Smooth muscle cell (in vitro differentiated cells): ENCODE measurements at regions not wholly inside any gene's neighbourhood (a gene's known extent, or its start where the extent isn't known, plus 50 kb on each side); places are given as distances from the start of the nearest gene placed in this dataset.

ENCODE experiments used
- DNase-seq: peaks from one replicate; lab custom pipeline; 2025; ENCODE audit not compliant: unreplicated experiment; lab: John Stamatoyannopoulos, UW
- H2AFZ ChIP-seq: fragments of 200-600 bp; sonication (generic); 2 replicates; pipeline ENCODE4 v1.6.0; 2016; ENCODE audit warnings: antibody characterized with exemption, low read depth, mild to moderate bottlenecking
- H3F3A ChIP-seq: fragments of 200-600 bp; sonication (generic); 2 replicates; pipeline ENCODE4 v1.6.0; 2017; ENCODE audit warnings: antibody characterized with exemption, low read depth
- H3K27ac ChIP-seq: fragments of 200-600 bp; sonication (generic); 2 replicates; pipeline ENCODE4 v1.5.1; 2016; ENCODE audit warnings: low read depth, mild to moderate bottlenecking
- H3K27me3 ChIP-seq: fragments of 200-600 bp; sonication (generic); 2 replicates; pipeline ENCODE4 v1.6.1; 2016; ENCODE audit warnings: low read depth, mild to moderate bottlenecking
- H3K36me3 ChIP-seq: fragments of 200-600 bp; sonication (generic); 2 replicates; pipeline ENCODE4 v1.5.1; 2016; ENCODE audit warnings: low read depth
- H3K4me1 ChIP-seq: fragments of 200-600 bp; sonication (generic); 2 replicates; pipeline ENCODE4 v1.5.1; 2016; ENCODE audit warnings: low read depth
- H3K4me2 ChIP-seq: fragments of 200-600 bp; sonication (generic); 2 replicates; pipeline ENCODE4 v1.6.0; 2016; ENCODE audit warnings: mild to moderate bottlenecking
- H3K4me3 ChIP-seq: fragments of 200-600 bp; sonication (generic); 2 replicates; pipeline ENCODE4 v1.5.1; 2016; ENCODE audit warnings: mild to moderate bottlenecking
- H3K79me2 ChIP-seq: fragments of 200-600 bp; sonication (generic); 2 replicates; pipeline ENCODE4 v1.6.0; 2016; ENCODE audit warnings: low read depth, mild to moderate bottlenecking
- H3K9ac ChIP-seq: fragments of 200-600 bp; sonication (generic); 2 replicates; pipeline ENCODE4 v1.6.0; 2016; ENCODE audit warnings: low read depth
- H3K9me3 ChIP-seq: fragments of 200-600 bp; sonication (generic); replicated peaks from 2 replicates; pipeline ENCODE4 v1.5.1; 2016; ENCODE audit warnings: low read depth
- H4K20me1 ChIP-seq: fragments of 200-600 bp; sonication (generic); 2 replicates; pipeline ENCODE4 v1.6.0; 2016; ENCODE audit warnings: low read depth
- WGBS: methylation state at CpG from one replicate; pipeline ENCODE4 v1.1.7; 2016; ENCODE audit warnings: low lambda C conversion rate; 5-methylcytosine and 5-hydroxymethylcytosine counted together
- TF ChIP-seq, protein P1 (sequence below): fragments of 200-600 bp; sonication (generic); IDR thresholded peaks from 2 replicates; pipeline ENCODE4 v1.5.1; 2017; ENCODE audit warnings: borderline replicate concordance, mild to moderate bottlenecking, antibody characterized with exemption; ENCODE audit not compliant: insufficient read depth, poor library complexity, severe bottlenecking

DNA sequence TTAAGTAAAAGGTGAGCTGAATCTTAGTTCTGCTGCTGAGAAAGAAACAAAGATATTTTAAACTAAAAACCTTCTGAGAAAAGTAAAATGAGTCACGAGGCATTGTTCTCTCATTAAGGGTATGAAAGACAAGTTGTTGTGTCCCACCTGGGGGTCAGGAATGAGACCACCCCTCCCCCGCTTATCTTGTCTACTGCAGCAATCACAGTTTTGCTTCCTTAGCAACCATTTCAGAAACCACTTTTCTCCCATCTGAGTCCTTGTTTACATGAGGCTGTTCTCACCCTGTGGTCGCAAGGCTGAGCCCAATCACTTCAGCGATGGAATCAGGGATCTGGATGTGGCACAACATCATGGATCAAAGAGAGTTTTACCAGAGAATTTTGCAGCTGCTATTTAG lies 377.6 kb upstream of the NETO1 start:
- no peak for DNase-seq
- H3F3A ChIP-seq = no peaks in the 10 kb centered on the region
- H2AFZ ChIP-seq = no peak overlapping the region
- no peaks in the 10 kb centered on the region for H3K79me2 ChIP-seq
- no peak overlapping the region for H3K9ac ChIP-seq
- 76% methylated on average over 4 of the region's 4 CpGs for WGBS
- TF ChIP-seq, protein P1, sequence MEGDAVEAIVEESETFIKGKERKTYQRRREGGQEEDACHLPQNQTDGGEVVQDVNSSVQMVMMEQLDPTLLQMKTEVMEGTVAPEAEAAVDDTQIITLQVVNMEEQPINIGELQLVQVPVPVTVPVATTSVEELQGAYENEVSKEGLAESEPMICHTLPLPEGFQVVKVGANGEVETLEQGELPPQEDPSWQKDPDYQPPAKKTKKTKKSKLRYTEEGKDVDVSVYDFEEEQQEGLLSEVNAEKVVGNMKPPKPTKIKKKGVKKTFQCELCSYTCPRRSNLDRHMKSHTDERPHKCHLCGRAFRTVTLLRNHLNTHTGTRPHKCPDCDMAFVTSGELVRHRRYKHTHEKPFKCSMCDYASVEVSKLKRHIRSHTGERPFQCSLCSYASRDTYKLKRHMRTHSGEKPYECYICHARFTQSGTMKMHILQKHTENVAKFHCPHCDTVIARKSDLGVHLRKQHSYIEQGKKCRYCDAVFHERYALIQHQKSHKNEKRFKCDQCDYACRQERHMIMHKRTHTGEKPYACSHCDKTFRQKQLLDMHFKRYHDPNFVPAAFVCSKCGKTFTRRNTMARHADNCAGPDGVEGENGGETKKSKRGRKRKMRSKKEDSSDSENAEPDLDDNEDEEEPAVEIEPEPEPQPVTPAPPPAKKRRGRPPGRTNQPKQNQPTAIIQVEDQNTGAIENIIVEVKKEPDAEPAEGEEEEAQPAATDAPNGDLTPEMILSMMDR = no peak
- H4K20me1 ChIP-seq = no peaks in the 10 kb centered on the region
- H3K4me3 ChIP-seq = no peak overlapping the region
- no peaks in the 10 kb centered on the region for H3K4me1 ChIP-seq
- H3K27me3 ChIP-seq = no peaks in the 10 kb centered on the region
- no peaks in the 10 kb centered on the region for H3K9me3 ChIP-seq
- no peaks in the 10 kb centered on the region for H3K36me3 ChIP-seq
- H3K4me2 ChIP-seq = no peak overlapping the region
- H3K27ac ChIP-seq = no peak overlapping the region

DNA sequence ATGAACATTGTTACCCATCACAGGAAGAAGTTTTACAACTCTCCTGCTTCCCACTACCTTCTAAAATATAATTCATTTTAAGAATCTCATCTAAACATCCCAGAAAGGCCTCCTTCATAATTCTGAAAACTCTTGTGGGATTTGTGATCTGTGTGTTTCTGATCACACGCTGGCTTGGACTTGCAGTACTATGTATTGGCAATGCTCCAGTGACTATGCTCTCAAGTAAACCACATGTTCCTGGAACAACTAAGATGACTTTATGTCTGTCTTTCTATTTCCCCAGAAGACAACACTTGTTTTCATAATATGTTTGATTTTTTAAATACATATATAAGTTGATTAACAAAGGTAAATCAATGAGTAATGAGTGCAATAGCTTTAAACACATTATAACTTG lies 376.6 kb upstream of the NETO1 start:
- H3K36me3 ChIP-seq = no peaks in the 10 kb centered on the region
- H3F3A ChIP-seq = no peaks in the 10 kb centered on the region
- no peak overlapping the region for H2AFZ ChIP-seq
- H3K27ac ChIP-seq = no peak overlapping the region
- H3K79me2 ChIP-seq = no peaks in the 10 kb centered on the region
- H3K4me2 ChIP-seq = no peak overlapping the region
- DNase-seq = no peak
- H3K4me3 ChIP-seq = no peak overlapping the region
- no peaks in the 10 kb centered on the region for H3K9me3 ChIP-seq
- no peaks in the 10 kb centered on the region for H3K4me1 ChIP-seq
- no peak overlapping the region for H3K9ac ChIP-seq
- TF ChIP-seq, protein P1 = no peak
- H4K20me1 ChIP-seq = no peaks in the 10 kb centered on the region
- H3K27me3 ChIP-seq = no peaks in the 10 kb centered on the region
- WGBS = 70% methylated on average over 1 of the region's 1 CpG

GRCh38 chr18:73240899-73241298 lies 373.1 kb upstream of the NETO1 start:
- H3K4me3 ChIP-seq = no peak overlapping the region
- no peaks in the 10 kb centered on the region for H3K4me1 ChIP-seq
- TF ChIP-seq, protein P1 = no peak
- DNase-seq = no peak
- no peak overlapping the region for H2AFZ ChIP-seq
- no peaks in the 10 kb centered on the region for H3K36me3 ChIP-seq
- H3K4me2 ChIP-seq = no peak overlapping the region
- no peaks in the 10 kb centered on the region for H3K9me3 ChIP-seq
- H3F3A ChIP-seq = no peaks in the 10 kb centered on the region
- H3K79me2 ChIP-seq = no peaks in the 10 kb centered on the region
- 80% methylated on average over 2 of the region's 2 CpGs for WGBS
- H4K20me1 ChIP-seq = no peaks in the 10 kb centered on the region
- H3K9ac ChIP-seq = no peak overlapping the region
- H3K27me3 ChIP-seq = no peaks in the 10 kb centered on the region
- H3K27ac ChIP-seq = no peak overlapping the region

DNA sequence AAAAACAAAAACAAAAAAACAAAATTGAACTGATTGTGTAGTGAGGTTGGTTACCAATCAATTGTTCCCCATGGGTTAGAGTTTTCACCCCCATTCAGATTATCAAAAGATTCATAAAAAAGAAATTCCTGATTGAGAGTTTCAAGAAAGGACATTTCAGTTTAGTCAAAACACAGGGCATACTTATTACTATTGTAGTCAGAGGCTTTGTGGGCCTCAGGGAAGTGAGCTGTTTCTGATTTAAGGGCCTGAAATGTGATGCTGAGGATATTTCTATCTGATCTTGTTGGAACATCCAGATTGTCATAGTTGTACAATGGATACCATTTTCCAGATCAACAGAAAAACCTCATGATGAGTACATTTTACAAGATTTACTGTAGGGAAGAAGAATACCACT lies 368.1 kb upstream of the NETO1 start:
- DNase-seq = no peak
- no peak overlapping the region for H3K4me3 ChIP-seq
- H3K4me2 ChIP-seq = peak overlapping the region; percentile 5
- TF ChIP-seq, protein P1 = no peak
- no peaks in the 10 kb centered on the region for H3K36me3 ChIP-seq
- no peaks in the 10 kb centered on the region for H3F3A ChIP-seq
- peak overlapping the region; percentile 92 for H3K27ac ChIP-seq
- H4K20me1 ChIP-seq = no peaks in the 10 kb centered on the region
- H3K9ac ChIP-seq = peak overlapping the region; percentile 77
- H3K4me1 ChIP-seq = no peaks in the 10 kb centered on the region
- H3K27me3 ChIP-seq = no peaks in the 10 kb centered on the region
- H3K79me2 ChIP-seq = no peaks in the 10 kb centered on the region
- H3K9me3 ChIP-seq = no peaks in the 10 kb centered on the region
- peak overlapping the region; percentile 45 for H2AFZ ChIP-seq
